ENCODE measurements at regions not wholly inside any gene's neighbourhood (a gene's known extent, or its start where the extent isn't known, plus 50 kb on each side); places are given as distances from the start of the nearest gene placed in this dataset.

DNA sequence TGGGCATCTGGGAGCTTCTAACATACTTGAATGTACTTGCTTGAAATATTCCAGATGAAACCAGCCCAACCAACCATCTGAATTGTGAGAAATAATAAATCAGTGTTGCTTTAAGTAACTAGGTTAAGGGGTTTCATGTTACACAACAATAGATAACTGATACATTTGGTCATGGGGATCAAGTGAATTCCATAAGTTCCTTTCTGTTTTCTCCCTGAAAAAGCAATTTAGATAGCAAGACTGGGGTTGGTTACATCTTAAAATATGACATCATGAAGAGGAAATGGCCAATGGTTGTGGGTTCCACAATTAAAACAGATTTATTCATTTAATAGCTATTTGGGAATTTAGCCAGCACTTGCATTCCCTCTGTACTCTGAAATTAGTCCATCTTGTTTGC, 559.7 kb downstream of the TLR4 start:
- H3K27ac ChIP-seq: no peak overlapping the region

GRCh38 chr9:118268046-118268445, 563.8 kb downstream of the TLR4 start:
- Histone ChIP-seq H3K4me3 (no peak overlapping the region), H3K36me3 (no peaks in the 10 kb centered on the region), H3K4me1 (no peaks in the 10 kb centered on the region), H3K27me3 (no peaks in the 10 kb centered on the region), H3K9me3 (peaks cover 0 to 3% (median 0%) of the 10 kb centered on the region in 4 donors), H3K27ac (no peak overlapping the region)
- no peak for TF ChIP-seq EP300 (IDR thresholded peaks at IDR 0.05)
- no peak for TF ChIP-seq POLR2AphosphoS5 (IDR thresholded peaks at IDR 0.05)
- TF ChIP-seq POLR2A (IDR thresholded peaks at IDR 0.05): no peak
- TF ChIP-seq, protein P1, sequence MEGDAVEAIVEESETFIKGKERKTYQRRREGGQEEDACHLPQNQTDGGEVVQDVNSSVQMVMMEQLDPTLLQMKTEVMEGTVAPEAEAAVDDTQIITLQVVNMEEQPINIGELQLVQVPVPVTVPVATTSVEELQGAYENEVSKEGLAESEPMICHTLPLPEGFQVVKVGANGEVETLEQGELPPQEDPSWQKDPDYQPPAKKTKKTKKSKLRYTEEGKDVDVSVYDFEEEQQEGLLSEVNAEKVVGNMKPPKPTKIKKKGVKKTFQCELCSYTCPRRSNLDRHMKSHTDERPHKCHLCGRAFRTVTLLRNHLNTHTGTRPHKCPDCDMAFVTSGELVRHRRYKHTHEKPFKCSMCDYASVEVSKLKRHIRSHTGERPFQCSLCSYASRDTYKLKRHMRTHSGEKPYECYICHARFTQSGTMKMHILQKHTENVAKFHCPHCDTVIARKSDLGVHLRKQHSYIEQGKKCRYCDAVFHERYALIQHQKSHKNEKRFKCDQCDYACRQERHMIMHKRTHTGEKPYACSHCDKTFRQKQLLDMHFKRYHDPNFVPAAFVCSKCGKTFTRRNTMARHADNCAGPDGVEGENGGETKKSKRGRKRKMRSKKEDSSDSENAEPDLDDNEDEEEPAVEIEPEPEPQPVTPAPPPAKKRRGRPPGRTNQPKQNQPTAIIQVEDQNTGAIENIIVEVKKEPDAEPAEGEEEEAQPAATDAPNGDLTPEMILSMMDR (IDR thresholded peaks at IDR 0.05): no peak
- 75 to 80% methylated on average over 6 of the region's 6 CpGs for WGBS, 2 donors
- DNase-seq: no peak
- no peak for ATAC-seq (ENCODE audit: low FRiP score in 2 of 2)

More for the DNA sequence above, 559.7 kb downstream of the TLR4 start:
- no peaks in the 10 kb centered on the region for H3K36me3 ChIP-seq
- peaks cover 0 to 3% (median 1%) of the 10 kb centered on the region in 4 donors for H3K9me3 ChIP-seq
- H3K4me1 ChIP-seq: no peaks in the 10 kb centered on the region
- ATAC-seq (ENCODE audit: low FRiP score in 2 of 2) (no peak), DNase-seq (no peak)
- H3K4me3 ChIP-seq: no peak overlapping the region
- TF ChIP-seq EP300 (IDR thresholded peaks at IDR 0.05) (no peak), POLR2AphosphoS5 (IDR thresholded peaks at IDR 0.05) (no peak), POLR2A (IDR thresholded peaks at IDR 0.05) (no peak)
- TF ChIP-seq, protein P1 (IDR thresholded peaks at IDR 0.05): no peak
- H3K27me3 ChIP-seq: no peaks in the 10 kb centered on the region

GRCh38 chr9:118269623-118270022, 565.4 kb downstream of the TLR4 start:
- Histone ChIP-seq H3K4me1 (no peaks in the 10 kb centered on the region), H3K4me3 (no peak overlapping the region), H3K36me3 (no peaks in the 10 kb centered on the region), H3K27me3 (no peaks in the 10 kb centered on the region), H3K27ac (no peak overlapping the region), H3K9me3 (no peaks in the 10 kb centered on the region)
- DNase-seq (no peak), ATAC-seq (ENCODE audit: low FRiP score in 2 of 2) (no peak)
- 42 to 55% methylated on average over 3 of the region's 3 CpGs for WGBS, 2 donors
- TF ChIP-seq POLR2AphosphoS5 (IDR thresholded peaks at IDR 0.05): no peak
- TF ChIP-seq, protein P1 (IDR thresholded peaks at IDR 0.05): no peak
- no peak for TF ChIP-seq POLR2A (IDR thresholded peaks at IDR 0.05)
- TF ChIP-seq EP300 (IDR thresholded peaks at IDR 0.05): no peak

GRCh38 chr9:118271331-118271730, 567.1 kb downstream of the TLR4 start:
- no peak for ATAC-seq (ENCODE audit: low FRiP score in 2 of 2)
- no peak for DNase-seq
- no peaks in the 10 kb centered on the region for H3K4me1 ChIP-seq
- H3K36me3 ChIP-seq: no peaks in the 10 kb centered on the region
- no peaks in the 10 kb centered on the region for H3K9me3 ChIP-seq
- no peak overlapping the region for H3K4me3 ChIP-seq
- 58 to 65% methylated on average over 3 of the region's 3 CpGs for WGBS, 2 donors
- TF ChIP-seq EP300 (IDR thresholded peaks at IDR 0.05) (no peak), POLR2AphosphoS5 (IDR thresholded peaks at IDR 0.05) (no peak)
- TF ChIP-seq, protein P1 (IDR thresholded peaks at IDR 0.05): no peak
- no peaks in the 10 kb centered on the region for H3K27me3 ChIP-seq
- H3K27ac ChIP-seq: no peak overlapping the region

GRCh38 chr9:118271936-118272335, 567.7 kb downstream of the TLR4 start:
- Histone ChIP-seq H3K36me3 (no peaks in the 10 kb centered on the region), H3K9me3 (no peaks in the 10 kb centered on the region), H3K27me3 (no peaks in the 10 kb centered on the region), H3K4me3 (no peak overlapping the region), H3K4me1 (no peaks in the 10 kb centered on the region), H3K27ac (no peak overlapping the region)
- DNase-seq: no peak
- ATAC-seq (ENCODE audit: low FRiP score in 2 of 2): no peak
- TF ChIP-seq, protein P1 (IDR thresholded peaks at IDR 0.05): no peak
- TF ChIP-seq POLR2AphosphoS5 (IDR thresholded peaks at IDR 0.05) (no peak), EP300 (IDR thresholded peaks at IDR 0.05) (no peak), POLR2A (IDR thresholded peaks at IDR 0.05) (no peak)
- 75 to 79% methylated on average over 1 of the region's 1 CpG for WGBS, 2 donors

Data from upper lobe of left lung (tissue), 6 donors.